Esophagus squamous epithelium (tissue), 4 donors: ENCODE measurements at regions not wholly inside any gene's neighbourhood (a gene's known extent, or its start where the extent isn't known, plus 50 kb on each side); places are given as distances from the start of the nearest gene placed in this dataset.

Experiments used
- CTCF ChIP-seq, 6 experiments: fragments of 450-650 bp in 4 of 6; fragments of 200-600 bp in 2 of 6; sonication (generic) in 2 of 6; IDR thresholded peaks; one replicate each; pipeline ENCODE4 v1.5.1; 2016 to 2019; ENCODE audit warnings: antibody characterized with exemption in 6 of 6, mild to moderate bottlenecking in 4 of 6, moderate library complexity in 4 of 6
- POLR2A ChIP-seq, 4 donors: fragments of 450-650 bp; IDR thresholded peaks; one replicate each; pipeline ENCODE4 v1.6.1; 2017; ENCODE audit warnings: antibody characterized with exemption in 4 of 4, mild to moderate bottlenecking in 4 of 4, moderate library complexity in 3 of 4

- TF ChIP-seq POLR2A (IDR thresholded peaks at IDR 0.05): no peak
- TF ChIP-seq CTCF (IDR thresholded peaks at IDR 0.05): no peak
Measured at GRCh38 chr10:111348076-111348475, 271.2 kb downstream of the ADRA2A start.
